ENCODE measurements at regions not wholly inside any gene's neighbourhood (a gene's known extent, or its start where the extent isn't known, plus 50 kb on each side); places are given as distances from the start of the nearest gene placed in this dataset.

GRCh38 chr21:24055696-24056095 is 1551.6 kb downstream of the MRPL39 start:
- no peaks in the 10 kb centered on the region for H3K79me2 ChIP-seq (ENCODE audit: control insufficient read depth, insufficient read depth, low read length)
- no peak overlapping the region for H3K9ac ChIP-seq (replicated peaks; ENCODE audit: extremely low read depth, insufficient read depth, low read length)
- H3K27ac ChIP-seq (ENCODE audit: insufficient read depth, low read depth, low read length), result no peak overlapping the region
- TF ChIP-seq FOS (IDR thresholded peaks at IDR 0.05; ENCODE audit: borderline replicate concordance, insufficient read depth, low read length), result no peak
- no peak for TF ChIP-seq GATA2 (IDR thresholded peaks at IDR 0.05; ENCODE audit: insufficient read depth, insufficient read length, low read depth, low read length)
- TF ChIP-seq CTCF (IDR thresholded peaks at IDR 0.05; ENCODE audit: extremely low read depth in 1 of 2, insufficient read depth in 1 of 2, low read depth in 1 of 2, low read length in 2 of 2), result no peak
- TF ChIP-seq JUN (IDR thresholded peaks at IDR 0.05; ENCODE audit: borderline replicate concordance, insufficient read depth, insufficient read length, low read depth), result no peak
- TF ChIP-seq POLR2AphosphoS5 (IDR thresholded peaks at IDR 0.05; ENCODE audit: insufficient read depth, low read depth, low read length), result no peak
- TF ChIP-seq POLR2A (IDR thresholded peaks at IDR 0.05; ENCODE audit: low read depth, low read length), result no peak
- TF ChIP-seq MAX (IDR thresholded peaks at IDR 0.05; ENCODE audit: insufficient read depth, insufficient read length), result no peak
- no peak for TF ChIP-seq MYC (IDR thresholded peaks at IDR 0.05; ENCODE audit: low read depth, low read length)
- TF ChIP-seq EZH2 (IDR thresholded peaks at IDR 0.05; ENCODE audit: borderline replicate concordance, low read depth, low read length, severe bottlenecking), result no peak
- BruUV-seq (replicated peaks), result no TSS peak
- H2AFZ ChIP-seq (ENCODE audit: low read depth, low read length), result no peak overlapping the region
- CTCF ChIA-PET, result no interaction called here
- POLR2A ChIA-PET, result no interaction called here
- intact Hi-C loops (cut with micrococcal nuclease) (no loop called here), dilution Hi-C loops (cut with MboI; ENCODE audit: extremely low pct_ligation_motif_present, low sequenced_read_pairs) (no loop called here)
- H3K9me3 ChIP-seq (replicated peaks; ENCODE audit: control insufficient read depth, insufficient read depth, low read length), result no peaks in the 10 kb centered on the region
- H3K4me2 ChIP-seq (ENCODE audit: insufficient read depth, low read length), result no peak overlapping the region
- H3K4me1 ChIP-seq (ENCODE audit: control insufficient read depth, extremely low read depth, insufficient read depth, low read length), result no peaks in the 10 kb centered on the region
- FAIRE-seq (no peak), DNase-seq (ENCODE audit: low read depth, low spot score) (no peak)
- H4K20me1 ChIP-seq (replicated peaks; ENCODE audit: control insufficient read depth, extremely low read depth, insufficient read depth, low read length), result no peaks in the 10 kb centered on the region
- no peaks in the 10 kb centered on the region for H3K36me3 ChIP-seq (ENCODE audit: control insufficient read depth in 2 of 2, extremely low read depth in 1 of 2, insufficient read depth in 2 of 2, low read length in 2 of 2)
- H3K27me3 ChIP-seq (ENCODE audit: control insufficient read depth in 2 of 2, insufficient read depth in 2 of 2, low read length in 2 of 2), result no peaks in the 10 kb centered on the region
- H3K9me1 ChIP-seq (replicated peaks; ENCODE audit: control insufficient read depth, extremely low read depth, insufficient read depth, low read length), result no peaks in the 10 kb centered on the region
- no peak overlapping the region for H3K4me3 ChIP-seq (replicated peaks in 1 of 3; ENCODE audit: insufficient read depth in 1 of 3, low read depth in 1 of 3, low read length in 3 of 3)

All from endothelial cell of umbilical vein (primary cell).